OCI-LY7 (cell line): ENCODE measurements at regions not wholly inside any gene's neighbourhood (a gene's known extent, or its start where the extent isn't known, plus 50 kb on each side); places are given as distances from the start of the nearest gene placed in this dataset.

Experiments
- EZH2phosphoT487 ChIP-seq: fragments of 200-600 bp; sonication (generic); IDR thresholded peaks from 2 replicates; pipeline ENCODE4 v1.6.1; 2018; ENCODE audit warnings: low read depth, borderline replicate concordance, mild to moderate bottlenecking, mixed run types, antibody characterized with exemption, low read length, moderate library complexity, mixed read lengths
- TF ChIP-seq, protein P1 (sequence below): fragments of 200-600 bp; sonication (generic); conservative IDR thresholded peaks from 2 replicates; pipeline ENCODE4 v1.5.1; 2014; ENCODE audit warnings: mild to moderate bottlenecking, antibody characterized with exemption, low read length, moderate library complexity, mixed read lengths

DNA sequence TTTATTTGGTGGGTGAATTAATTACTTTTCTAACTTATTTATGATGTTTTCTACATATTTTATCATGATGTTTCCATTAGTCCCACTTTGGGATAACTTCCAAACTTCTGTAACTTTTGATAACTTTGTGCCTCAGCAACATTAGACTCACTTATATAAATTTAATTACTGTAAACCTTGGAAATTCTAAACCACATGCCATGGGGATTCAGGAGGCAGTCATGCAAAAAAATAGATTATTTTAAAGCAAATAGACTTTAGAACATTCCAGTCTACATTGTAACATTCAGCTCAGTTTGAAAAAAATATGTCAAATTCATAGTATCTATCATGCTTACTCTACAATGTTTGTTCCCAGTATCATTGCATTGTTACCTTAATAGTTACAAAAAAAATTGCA lies 728.5 kb upstream of the NRXN1 start:
- TF ChIP-seq, protein P1, sequence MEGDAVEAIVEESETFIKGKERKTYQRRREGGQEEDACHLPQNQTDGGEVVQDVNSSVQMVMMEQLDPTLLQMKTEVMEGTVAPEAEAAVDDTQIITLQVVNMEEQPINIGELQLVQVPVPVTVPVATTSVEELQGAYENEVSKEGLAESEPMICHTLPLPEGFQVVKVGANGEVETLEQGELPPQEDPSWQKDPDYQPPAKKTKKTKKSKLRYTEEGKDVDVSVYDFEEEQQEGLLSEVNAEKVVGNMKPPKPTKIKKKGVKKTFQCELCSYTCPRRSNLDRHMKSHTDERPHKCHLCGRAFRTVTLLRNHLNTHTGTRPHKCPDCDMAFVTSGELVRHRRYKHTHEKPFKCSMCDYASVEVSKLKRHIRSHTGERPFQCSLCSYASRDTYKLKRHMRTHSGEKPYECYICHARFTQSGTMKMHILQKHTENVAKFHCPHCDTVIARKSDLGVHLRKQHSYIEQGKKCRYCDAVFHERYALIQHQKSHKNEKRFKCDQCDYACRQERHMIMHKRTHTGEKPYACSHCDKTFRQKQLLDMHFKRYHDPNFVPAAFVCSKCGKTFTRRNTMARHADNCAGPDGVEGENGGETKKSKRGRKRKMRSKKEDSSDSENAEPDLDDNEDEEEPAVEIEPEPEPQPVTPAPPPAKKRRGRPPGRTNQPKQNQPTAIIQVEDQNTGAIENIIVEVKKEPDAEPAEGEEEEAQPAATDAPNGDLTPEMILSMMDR: no peak
- no peak for TF ChIP-seq EZH2phosphoT487
